OCI-LY3 (cell line): ENCODE measurements at regions not wholly inside any gene's neighbourhood (a gene's known extent, or its start where the extent isn't known, plus 50 kb on each side); places are given as distances from the start of the nearest gene placed in this dataset.

Experiments
- CTCF ChIP-seq: fragments of 200-600, 300-600 bp; sonication (generic); IDR thresholded peaks from 2 replicates; pipeline ENCODE4 v1.5.1; 2014; ENCODE audit warnings: antibody characterized with exemption, low read length, low read depth
- EZH2phosphoT487 ChIP-seq: fragments of 200-600 bp; shearing (Covaris generic); IDR thresholded peaks from 2 replicates; pipeline ENCODE4 v1.6.1; 2018; ENCODE audit warnings: antibody characterized with exemption, mixed run types, low read depth

- no peak for TF ChIP-seq CTCF
- no peak for TF ChIP-seq EZH2phosphoT487
These were observed 66.7 kb upstream of the DHX15 start for GRCh38 chr4:24650849-24651640.
